RWPE2 (cell line): ENCODE measurements at regions not wholly inside any gene's neighbourhood (a gene's known extent, or its start where the extent isn't known, plus 50 kb on each side); places are given as distances from the start of the nearest gene placed in this dataset.

Source experiments
- ATAC-seq: fragments of 200-7000 bp; cut with Tn5 transposase; 3 replicates; pipeline ENCODE4 v1.9.1; 2021; ENCODE audit warnings: low read depth
- DNase-seq: peaks from one replicate; pipeline ENCODE4 v3.0.0-alpha.2; 2020; ENCODE audit warnings: low spot score
- H3K27ac ChIP-seq: fragments of 450-650 bp; 2 replicates; pipeline ENCODE4 v1.5.1; 2017; ENCODE audit warnings: mild to moderate bottlenecking; ENCODE audit not compliant: poor library complexity, severe bottlenecking
- H3K27me3 ChIP-seq: fragments of 250-450 bp; sonication (Bioruptor Pico); 2 replicates; pipeline ENCODE4 v1.5.1; 2021; ENCODE audit warnings: mild to moderate bottlenecking, moderate library complexity; ENCODE audit not compliant: insufficient read depth, poor library complexity, severe bottlenecking
- H3K36me3 ChIP-seq: fragments of 250-450 bp; sonication (Bioruptor Pico); 2 replicates; pipeline ENCODE4 v1.5.1; 2020; ENCODE audit warnings: low read depth, mild to moderate bottlenecking, moderate library complexity
- H3K4me1 ChIP-seq: fragments of 250-450 bp; sonication (Bioruptor Pico); 2 replicates; pipeline ENCODE4 v1.5.1; 2021; ENCODE audit warnings: mild to moderate bottlenecking, moderate library complexity; ENCODE audit not compliant: insufficient read depth, poor library complexity, severe bottlenecking
- H3K4me3 ChIP-seq: fragments of 250-450 bp; sonication (Bioruptor Pico); 2 replicates; pipeline ENCODE4 v1.5.1; 2021; ENCODE audit warnings: mild to moderate bottlenecking, moderate library complexity; ENCODE audit not compliant: severe bottlenecking
- H3K9me3 ChIP-seq: fragments of 250-450 bp; sonication (Bioruptor Pico); 2 replicates; pipeline ENCODE4 v1.5.1; 2021; ENCODE audit warnings: mild to moderate bottlenecking, moderate library complexity; ENCODE audit not compliant: severe bottlenecking
- TF ChIP-seq, protein P1 (sequence below): fragments of 450-650 bp; IDR thresholded peaks from one replicate; pipeline ENCODE4 v1.5.1; 2017; ENCODE audit warnings: mild to moderate bottlenecking, moderate library complexity; ENCODE audit not compliant: poor library complexity, severe bottlenecking

DNA sequence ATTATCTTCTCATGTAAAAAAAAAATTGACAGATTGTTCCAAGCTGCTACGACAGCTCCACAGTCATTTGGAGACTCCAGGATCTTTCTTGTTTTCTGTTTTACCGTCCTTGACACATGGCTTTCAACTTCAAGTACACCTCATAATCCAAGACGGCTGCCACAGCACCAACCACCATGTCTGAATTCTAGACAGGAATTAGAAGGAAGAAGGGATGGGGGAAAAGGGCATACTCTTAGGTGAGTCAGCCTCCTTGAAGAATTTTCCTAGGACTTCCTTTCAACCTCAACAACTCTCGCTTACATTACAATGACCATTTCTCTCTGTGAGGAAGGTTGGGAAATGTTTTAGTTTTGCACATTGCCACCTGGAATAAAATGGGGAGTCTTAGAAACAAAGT is 110.3 kb upstream of the TNR start:
- TF ChIP-seq, protein P1, sequence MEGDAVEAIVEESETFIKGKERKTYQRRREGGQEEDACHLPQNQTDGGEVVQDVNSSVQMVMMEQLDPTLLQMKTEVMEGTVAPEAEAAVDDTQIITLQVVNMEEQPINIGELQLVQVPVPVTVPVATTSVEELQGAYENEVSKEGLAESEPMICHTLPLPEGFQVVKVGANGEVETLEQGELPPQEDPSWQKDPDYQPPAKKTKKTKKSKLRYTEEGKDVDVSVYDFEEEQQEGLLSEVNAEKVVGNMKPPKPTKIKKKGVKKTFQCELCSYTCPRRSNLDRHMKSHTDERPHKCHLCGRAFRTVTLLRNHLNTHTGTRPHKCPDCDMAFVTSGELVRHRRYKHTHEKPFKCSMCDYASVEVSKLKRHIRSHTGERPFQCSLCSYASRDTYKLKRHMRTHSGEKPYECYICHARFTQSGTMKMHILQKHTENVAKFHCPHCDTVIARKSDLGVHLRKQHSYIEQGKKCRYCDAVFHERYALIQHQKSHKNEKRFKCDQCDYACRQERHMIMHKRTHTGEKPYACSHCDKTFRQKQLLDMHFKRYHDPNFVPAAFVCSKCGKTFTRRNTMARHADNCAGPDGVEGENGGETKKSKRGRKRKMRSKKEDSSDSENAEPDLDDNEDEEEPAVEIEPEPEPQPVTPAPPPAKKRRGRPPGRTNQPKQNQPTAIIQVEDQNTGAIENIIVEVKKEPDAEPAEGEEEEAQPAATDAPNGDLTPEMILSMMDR, result no peak
- ATAC-seq, result no peak

DNA sequence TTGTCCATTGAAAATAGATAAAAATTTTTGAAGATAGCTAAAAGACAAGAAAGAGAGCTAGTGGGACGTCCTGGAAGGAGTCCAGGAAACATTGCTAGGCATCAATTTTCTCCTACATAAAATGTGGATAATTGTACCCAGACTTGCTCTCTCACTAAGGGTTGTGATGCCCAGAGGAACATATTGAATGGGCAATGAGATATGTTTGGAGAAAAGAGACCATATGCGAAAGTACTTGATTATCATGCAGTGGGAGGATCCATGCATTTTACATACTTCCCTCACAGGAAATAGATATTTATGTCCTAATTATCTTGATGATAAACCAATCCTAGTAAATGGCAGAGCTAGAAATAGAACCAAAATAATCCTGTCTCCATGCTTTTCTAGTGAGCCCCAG is 108.4 kb upstream of the TNR start:
- Histone ChIP-seq H3K4me1 (no peaks in the 10 kb centered on the region), H3K4me3 (no peak overlapping the region), H3K9me3 (no peaks in the 10 kb centered on the region), H3K27ac (no peak overlapping the region), H3K27me3 (peaks cover 14% of the 10 kb centered on the region), H3K36me3 (no peaks in the 10 kb centered on the region)
- DNase-seq, result no peak
- ATAC-seq, result no peak
- TF ChIP-seq, protein P1, result no peak

More for the DNA sequence above, 110.3 kb upstream of the TNR start:
- Histone ChIP-seq H3K27ac (no peak overlapping the region), H3K4me1 (no peaks in the 10 kb centered on the region), H3K27me3 (peaks cover 31% of the 10 kb centered on the region), H3K9me3 (no peaks in the 10 kb centered on the region), H3K4me3 (no peak overlapping the region), H3K36me3 (no peaks in the 10 kb centered on the region)
- DNase-seq, result no peak

DNA sequence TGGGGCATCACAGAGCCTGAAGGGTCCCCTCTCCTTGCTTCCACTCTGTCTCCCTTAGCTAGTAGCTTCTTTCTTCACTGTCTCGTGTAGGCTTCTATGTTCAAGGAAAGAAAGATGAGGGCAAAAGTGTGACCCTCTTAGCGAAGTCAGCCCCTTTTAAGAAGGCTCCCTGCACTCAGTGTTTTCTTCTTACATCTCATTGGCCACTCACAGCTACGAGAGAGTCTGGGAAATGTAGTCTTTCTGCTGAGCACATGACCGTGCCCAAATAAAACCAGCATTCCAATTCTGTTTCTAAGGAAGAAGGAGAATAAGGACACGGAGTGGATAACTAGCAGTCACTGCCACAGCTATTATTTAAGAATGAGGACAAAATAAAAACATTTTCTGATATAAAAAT is 104.9 kb upstream of the TNR start:
- DNase-seq (no peak), ATAC-seq (no peak)
- Histone ChIP-seq H3K4me3 (no peak overlapping the region), H3K27me3 (peaks cover 5% of the 10 kb centered on the region), H3K27ac (no peak overlapping the region), H3K36me3 (no peaks in the 10 kb centered on the region), H3K9me3 (no peaks in the 10 kb centered on the region), H3K4me1 (no peaks in the 10 kb centered on the region)
- TF ChIP-seq, protein P1, result no peak

DNA sequence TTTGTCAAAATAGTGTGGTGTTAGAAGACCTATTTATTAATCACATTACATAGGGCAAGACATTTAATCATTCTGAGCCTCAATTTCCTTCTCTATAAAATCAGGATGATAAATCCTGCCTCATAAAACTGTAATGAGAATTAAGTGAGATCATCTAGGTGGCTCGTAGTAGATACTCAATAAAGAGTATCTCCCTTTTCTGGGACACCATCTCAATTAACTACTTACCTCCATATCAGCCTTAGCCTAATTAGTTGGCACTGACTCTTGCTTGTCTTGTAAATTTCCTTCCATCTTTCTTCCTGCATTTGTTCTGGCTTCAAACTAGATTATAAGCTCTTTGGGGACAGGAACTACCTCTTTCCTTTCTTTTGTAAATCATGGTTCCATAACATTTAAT is 102.6 kb upstream of the TNR start:
- ATAC-seq, result no peak
- H3K27ac ChIP-seq, result no peak overlapping the region
- TF ChIP-seq, protein P1, result no peak
- H3K36me3 ChIP-seq, result no peaks in the 10 kb centered on the region
- H3K27me3 ChIP-seq, result peaks cover 5% of the 10 kb centered on the region
- no peak overlapping the region for H3K4me3 ChIP-seq
- H3K4me1 ChIP-seq, result no peaks in the 10 kb centered on the region
- no peaks in the 10 kb centered on the region for H3K9me3 ChIP-seq
- no peak for DNase-seq

DNA sequence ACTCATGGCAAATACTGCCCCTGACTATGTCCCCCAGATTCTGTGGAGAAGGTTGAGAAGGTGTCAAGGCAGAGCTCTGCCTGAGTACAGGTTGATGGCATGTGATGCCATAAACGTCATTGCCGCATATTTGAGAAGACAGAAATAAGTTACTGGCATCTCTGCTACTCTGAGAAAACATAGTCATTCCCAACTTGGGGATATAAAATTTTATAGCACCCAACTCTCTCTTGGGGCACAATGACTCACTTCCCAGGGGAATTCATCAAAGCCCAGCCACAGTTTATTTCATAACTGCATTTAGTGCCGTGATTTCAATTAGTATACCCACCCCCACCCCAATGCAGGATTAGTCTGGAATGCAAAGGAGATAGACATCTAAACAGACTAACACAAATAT is 101.9 kb upstream of the TNR start:
- Histone ChIP-seq H3K27ac (no peak overlapping the region), H3K27me3 (peaks cover 5% of the 10 kb centered on the region), H3K4me3 (no peak overlapping the region), H3K9me3 (no peaks in the 10 kb centered on the region), H3K36me3 (no peaks in the 10 kb centered on the region), H3K4me1 (no peaks in the 10 kb centered on the region)
- TF ChIP-seq, protein P1, result no peak
- no peak for ATAC-seq
- DNase-seq, result no peak
